Caco-2 (cell line): ENCODE measurements at regions not wholly inside any gene's neighbourhood (a gene's known extent, or its start where the extent isn't known, plus 50 kb on each side); places are given as distances from the start of the nearest gene placed in this dataset.

Experiments used
- BruUV-seq: library from RNA; stranded (reverse); fragments of 400-500 nt; replicated peaks from 2 replicates; lab custom pipeline; 2021; lab: Mats Ljungman, UMichigan
- CTCF ChIA-PET: fragments of 300-600 bp; sonication (Branson Sonifier 250); formaldehyde crosslinking; loops from one replicate; lab custom pipeline; 2022; ENCODE audit warnings: antibody characterized with exemption; lab: Charles Lee
- POLR2A ChIA-PET: fragments of 300-600 bp; sonication (Branson Sonifier 250); formaldehyde crosslinking; loops from one replicate; lab custom pipeline; 2022; ENCODE audit warnings: antibody characterized with exemption; lab: Charles Lee
- DNase-seq, 2 experiments: peaks; one replicate each; pipeline versions ENCODE4 v3.0.0 to v3.0.0-alpha.2; 2020 to 2022
- H3K27me3 ChIP-seq: replicated peaks from 2 replicates; pipeline ENCODE4 v1.6.0; 2011; ENCODE audit warnings: low read length; ENCODE audit not compliant: control insufficient read depth, insufficient read depth
- H3K36me3 ChIP-seq: 2 replicates; pipeline ENCODE4 v1.5.1; 2011; ENCODE audit warnings: low read length; ENCODE audit not compliant: control insufficient read depth, insufficient read depth
- H3K4me1 ChIP-seq: fragments of 250-450 bp; sonication (Bioruptor Pico); 2 replicates; pipeline ENCODE4 v1.5.1; 2020; ENCODE audit warnings: mild to moderate bottlenecking
- H3K4me3 ChIP-seq: 2 replicates; pipeline ENCODE4 v1.5.1; 2011; ENCODE audit warnings: low read depth, mild to moderate bottlenecking, control low read depth, low read length
- H3K9me3 ChIP-seq: fragments of 250-450 bp; sonication (Bioruptor Pico); 2 replicates; pipeline ENCODE4 v1.5.1; 2020; ENCODE audit warnings: mild to moderate bottlenecking, moderate library complexity
- H3K27ac Mint-ChIP-seq: one replicate; pipeline ENCODE4 v1.8.0; 2022; ENCODE audit warnings: mixed read lengths; ENCODE audit not compliant: unreplicated experiment
- H3K27me3 Mint-ChIP-seq: one replicate; pipeline ENCODE4 v1.8.0; 2022; ENCODE audit warnings: mixed read lengths; ENCODE audit not compliant: insufficient read depth, unreplicated experiment
- H3K36me3 Mint-ChIP-seq: one replicate; pipeline ENCODE4 v1.8.0; 2022; ENCODE audit warnings: mild to moderate bottlenecking, mixed read lengths; ENCODE audit not compliant: insufficient read depth, unreplicated experiment
- H3K4me1 Mint-ChIP-seq: one replicate; pipeline ENCODE4 v1.8.0; 2022; ENCODE audit warnings: low read depth, mixed read lengths; ENCODE audit not compliant: unreplicated experiment
- H3K4me3 Mint-ChIP-seq: one replicate; pipeline ENCODE4 v1.8.0; 2022; ENCODE audit warnings: mild to moderate bottlenecking, moderate library complexity, mixed read lengths; ENCODE audit not compliant: unreplicated experiment
- H3K9me3 Mint-ChIP-seq: one replicate; pipeline ENCODE4 v1.8.0; 2022; ENCODE audit warnings: mixed read lengths; ENCODE audit not compliant: unreplicated experiment
- CTCF ChIP-seq, 2 experiments: fragments of 200-600 bp in 1 of 2; IDR thresholded peaks; 1 replicate in 1 of 2; 2 replicates in 1 of 2; pipeline versions ENCODE4 v1.5.1 to v1.8.0; 2011 to 2022; ENCODE audit warnings: antibody characterized with exemption in 1 of 2, control low read depth in 1 of 2, inconsistent platforms in 1 of 2, low read depth in 1 of 2, low read length in 1 of 2, mild to moderate bottlenecking in 1 of 2, moderate library complexity in 1 of 2; ENCODE audit not compliant: insufficient read depth in 1 of 2, severe bottlenecking in 1 of 2, unreplicated experiment in 1 of 2
- intact Hi-C: fragments of 100-400 bp; cut with micrococcal nuclease; formaldehyde crosslinking; loops from one replicate; pipeline ENCODE4 v1.10.0; 2022; ENCODE audit not compliant: unreplicated experiment

GRCh38 chr2:9144046-9144445 lies 62.6 kb upstream of the ASAP2 start:
- no peak for TF ChIP-seq CTCF (IDR thresholded peaks at IDR 0.05; ENCODE audit: insufficient read depth in 1 of 2, low read depth in 1 of 2, low read length in 1 of 2, severe bottlenecking in 1 of 2, unreplicated experiment in 1 of 2)
- no peaks in the 10 kb centered on the region for H3K27me3 Mint-ChIP-seq
- no peak overlapping the region for H3K4me3 Mint-ChIP-seq
- H3K9me3 Mint-ChIP-seq, result no peaks in the 10 kb centered on the region
- BruUV-seq, result no TSS peak
- no peaks in the 10 kb centered on the region for H3K9me3 ChIP-seq
- no peaks in the 10 kb centered on the region for H3K36me3 Mint-ChIP-seq
- H3K4me1 ChIP-seq, result peaks cover 18% of the 10 kb centered on the region
- no peaks in the 10 kb centered on the region for H3K36me3 ChIP-seq
- no peaks in the 10 kb centered on the region for H3K27me3 ChIP-seq
- no peak overlapping the region for H3K4me3 ChIP-seq
- no peak overlapping the region for H3K27ac Mint-ChIP-seq
- intact Hi-C loops, result no loop called here
- ChIA-PET POLR2A (interaction anchor here (0.6 kb wide), 1 partner anchor 17 kb away, joined by 3 read pairs; no protein-coding TSS in a partner anchor), CTCF (interaction anchor here (2.6 kb wide), 1 partner anchor 23 kb away, joined by 10 read pairs; no protein-coding TSS in a partner anchor)
- DNase-seq, result no peak
- H3K4me1 Mint-ChIP-seq, result no peaks in the 10 kb centered on the region

GRCh38 chr2:9143264-9143815 lies 63.3 kb upstream of the ASAP2 start:
- Mint-ChIP-seq H3K4me3 (peak overlapping the region; percentile 49), H3K27me3 (no peaks in the 10 kb centered on the region), H3K4me1 (peaks cover 4% of the 10 kb centered on the region), H3K27ac (peak overlapping the region; percentile 15), H3K9me3 (no peaks in the 10 kb centered on the region), H3K36me3 (no peaks in the 10 kb centered on the region)
- CTCF ChIA-PET, result interaction anchor here (0.6 to 2.6 kb wide), 10 partner anchors 16 to 270 kb away, joined by 3 to 19 read pairs (median 6); partner anchors contain the start of gene ASAP2
- no peak for TF ChIP-seq CTCF (IDR thresholded peaks at IDR 0.05; ENCODE audit: insufficient read depth in 1 of 2, low read depth in 1 of 2, low read length in 1 of 2, severe bottlenecking in 1 of 2, unreplicated experiment in 1 of 2)
- H3K36me3 ChIP-seq, result no peaks in the 10 kb centered on the region
- BruUV-seq, result no TSS peak
- POLR2A ChIA-PET, result interaction anchor here (0.7 kb wide), 1 partner anchor 140 kb away, joined by 4 read pairs; the partner anchor contains the start of gene MBOAT2
- H3K27me3 ChIP-seq, result no peaks in the 10 kb centered on the region
- H3K4me1 ChIP-seq, result peaks cover 18% of the 10 kb centered on the region
- DNase-seq, result no peak
- no peaks in the 10 kb centered on the region for H3K9me3 ChIP-seq
- intact Hi-C loops, result loop anchor here (1.0 to 2.0 kb wide), 2 partner anchors 113 to 279 kb away; partner anchors contain the start of genes CPSF3 and ITGB1BP1
- H3K4me3 ChIP-seq, result no peak overlapping the region

GRCh38 chr2:9142551-9143263 lies 63.9 kb upstream of the ASAP2 start:
- Histone ChIP-seq H3K4me1 (peaks cover 21% of the 10 kb centered on the region), H3K27me3 (no peaks in the 10 kb centered on the region), H3K36me3 (no peaks in the 10 kb centered on the region), H3K4me3 (peak overlapping the region; percentile 14; the same call in 1 of the 2 replicates), H3K9me3 (no peaks in the 10 kb centered on the region)
- TF ChIP-seq CTCF (IDR thresholded peaks at IDR 0.05; ENCODE audit: insufficient read depth in 1 of 2, low read depth in 1 of 2, low read length in 1 of 2, severe bottlenecking in 1 of 2, unreplicated experiment in 1 of 2), result peak; percentile 98 to 99
- Mint-ChIP-seq H3K9me3 (no peaks in the 10 kb centered on the region), H3K36me3 (no peaks in the 10 kb centered on the region), H3K4me3 (peak overlapping the region; percentile 49), H3K27ac (peak overlapping the region; percentile 15), H3K27me3 (no peaks in the 10 kb centered on the region), H3K4me1 (peaks cover 7% of the 10 kb centered on the region)
- peak; percentile 95 to 97 for DNase-seq
- BruUV-seq, result no TSS peak
- ChIA-PET CTCF (interaction anchor here (0.6 to 2.6 kb wide), 11 partner anchors 17 to 331 kb away, joined by 3 to 19 read pairs (median 5); partner anchors contain the start of gene ASAP2), POLR2A (interaction anchor here (0.7 kb wide), 1 partner anchor 139 kb away, joined by 4 read pairs; the partner anchor contains the start of gene MBOAT2)
- intact Hi-C loops, result loop anchor here (1.0 to 2.0 kb wide), 8 partner anchors 26 to 280 kb away; partner anchors contain the start of genes ASAP2, CPSF3 and ITGB1BP1
